Activated CD4-positive, alpha-beta T cell treated with anti-CD3 and anti-CD28 coated beads for 4 hours (primary cell): ENCODE measurements at regions not wholly inside any gene's neighbourhood (a gene's known extent, or its start where the extent isn't known, plus 50 kb on each side); places are given as distances from the start of the nearest gene placed in this dataset.
"Not testable (repeated sequence)": the region's sequence is repeated elsewhere in the genome, so short reads cannot be mapped to it uniquely, and the experiment has no call there.

Source experiments
- DNase-seq, 2 donors: peaks; one replicate each; pipeline ENCODE4 v3.0.0-alpha.2; 2020

- no peak for DNase-seq
Observed at GRCh38 chr12:69030321-69030720, 97.3 kb upstream of the CPM start.

GRCh38 chr12:69036533-69036932 lies 103.6 kb upstream of the CPM start:
- no peak for DNase-seq

- DNase-seq: no peak
Observed at GRCh38 chr12:69036999-69037398, 104.0 kb upstream of the CPM start.

GRCh38 chr12:69039911-69040310 lies 106.9 kb upstream of the CPM start:
- DNase-seq: no peak

- DNase-seq: no peak
Observed at GRCh38 chr12:69042557-69042956, 109.6 kb upstream of the CPM start.

GRCh38 chr12:69042970-69043369 lies 110.0 kb upstream of the CPM start:
- no peak for DNase-seq

- no peak for DNase-seq
Observed at GRCh38 chr12:69044887-69045286, 111.9 kb upstream of the CPM start.

GRCh38 chr12:69045430-69045829 lies 112.5 kb upstream of the CPM start:
- DNase-seq: no peak

GRCh38 chr12:69046363-69046762 lies 113.4 kb upstream of the CPM start:
- no peak for DNase-seq

- DNase-seq: no peak
Observed at GRCh38 chr12:69046920-69047319, 113.9 kb upstream of the CPM start.

- DNase-seq: no peak
Observed at GRCh38 chr12:69047990-69048389, 115.0 kb upstream of the CPM start.

- DNase-seq: not testable (repeated sequence)
Observed at GRCh38 chr12:69049855-69050254, 116.9 kb upstream of the CPM start.

- DNase-seq: peak; percentile 11 to 37
Observed at GRCh38 chr12:69052613-69053408, 119.8 kb upstream of the CPM start.

GRCh38 chr12:69054343-69055056 lies 121.5 kb upstream of the CPM start:
- DNase-seq: no peak

- DNase-seq: no peak
Observed at GRCh38 chr12:69055280-69055679, 122.3 kb upstream of the CPM start.

GRCh38 chr12:69055706-69056105 lies 122.7 kb upstream of the CPM start:
- DNase-seq: no peak

GRCh38 chr12:69056743-69057515 lies 124.0 kb upstream of the CPM start:
- DNase-seq: no peak

GRCh38 chr12:69057742-69058141 lies 124.8 kb upstream of the CPM start:
- DNase-seq: no peak

- DNase-seq: no peak
Observed at GRCh38 chr12:69059465-69060457, 126.8 kb upstream of the CPM start.

GRCh38 chr12:69061574-69061973 lies 128.6 kb upstream of the CPM start:
- DNase-seq: no peak

GRCh38 chr12:69062621-69063237 lies 129.8 kb upstream of the CPM start:
- no peak for DNase-seq
